Left lung (tissue), 4 donors: ENCODE measurements at regions not wholly inside any gene's neighbourhood (a gene's known extent, or its start where the extent isn't known, plus 50 kb on each side); places are given as distances from the start of the nearest gene placed in this dataset.
A peak's percentile ranks its signal among the peaks of the same experiment; 100 is the strongest.
"Not testable (repeated sequence)": the region's sequence is repeated elsewhere in the genome, so short reads cannot be mapped to it uniquely, and the experiment has no call there.

Source experiments
- ATAC-seq: fragments of 200-7000 bp; cut with Tn5 transposase; one replicate; pipeline ENCODE4 v1.9.1; 2020; ENCODE audit warnings: moderate library complexity
- DNase-seq, 4 donors: peaks; one replicate each; pipeline ENCODE4 v3.0.0-alpha.2; 2013 to 2020
- H3K27ac ChIP-seq, 2 donors: fragments of 200-600 bp; sonication (generic) in 1 of 2; one replicate each; pipeline versions ENCODE4 v1.5.0 to v1.8.0; 2020 to 2021
- H3K27me3 ChIP-seq, 2 donors: fragments of 200-600 bp; sonication (generic) in 1 of 2; one replicate each; pipeline versions ENCODE4 v1.5.0 to v1.8.0; 2020 to 2021
- H3K36me3 ChIP-seq, 2 donors: fragments of 200-600 bp; sonication (generic) in 1 of 2; one replicate each; pipeline versions ENCODE4 v1.5.0 to v1.8.0; 2020 to 2021
- H3K4me1 ChIP-seq, 2 donors: fragments of 200-600 bp; one replicate each; pipeline ENCODE4 v1.8.0; 2021
- H3K4me3 ChIP-seq, 2 donors: fragments of 200-600 bp; sonication (generic) in 1 of 2; one replicate each; pipeline versions ENCODE4 v1.5.0 to v1.8.0; 2020 to 2021; ENCODE audit warnings: mild to moderate bottlenecking in 1 of 2
- H3K9me3 ChIP-seq, 2 donors: fragments of 200-600 bp; sonication (generic) in 1 of 2; one replicate each; pipeline versions ENCODE4 v1.5.0 to v1.8.0; 2020 to 2021
- intact Hi-C, 2 donors: fragments of 100-400 bp; cut with DNase I; formaldehyde crosslinking; loops; one replicate each; pipeline versions ENCODE4 v1.11.2 to v1.14.2; 2022
- TF ChIP-seq, protein P1 (sequence below), 2 donors: fragments of 200-600 bp; sonication (generic) in 1 of 2; IDR thresholded peaks; one replicate each; pipeline versions ENCODE4 v1.5.0 to v1.8.0; 2021; ENCODE audit warnings: antibody characterized with exemption in 2 of 2
- donor health status: DM: no; HTN: yes; CAD: no.
- donor health status: DM: no; HTN: no; CAD: no.

DNA sequence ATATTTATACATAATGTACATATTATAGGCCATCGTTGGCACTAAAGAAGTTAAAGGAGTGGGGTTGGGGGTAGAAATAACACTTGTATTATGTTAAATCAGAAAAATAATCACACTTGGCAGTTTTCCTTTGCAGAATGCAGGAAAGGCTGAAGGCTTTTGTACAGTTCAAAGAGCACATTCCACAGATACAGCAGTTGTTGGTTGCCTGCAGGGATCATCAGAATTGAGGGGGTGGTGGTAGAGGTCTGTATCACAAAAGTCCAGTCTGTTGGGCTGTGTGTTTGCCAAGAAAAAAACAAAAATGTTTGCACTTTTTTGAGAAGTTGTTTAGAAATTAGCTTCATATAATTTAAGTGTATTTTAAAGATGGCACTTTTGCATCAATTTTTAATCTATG lies 231.8 kb upstream of the FOXP2 start:
- DNase-seq (peak in 1 of 4 donors; percentile 19), ATAC-seq (no peak)
- intact Hi-C loops = no loop called here
- H3K36me3 ChIP-seq = no peaks in the 10 kb centered on the region
- no peak overlapping the region for H3K27ac ChIP-seq
- H3K27me3 ChIP-seq = no peaks in the 10 kb centered on the region
- TF ChIP-seq, protein P1, sequence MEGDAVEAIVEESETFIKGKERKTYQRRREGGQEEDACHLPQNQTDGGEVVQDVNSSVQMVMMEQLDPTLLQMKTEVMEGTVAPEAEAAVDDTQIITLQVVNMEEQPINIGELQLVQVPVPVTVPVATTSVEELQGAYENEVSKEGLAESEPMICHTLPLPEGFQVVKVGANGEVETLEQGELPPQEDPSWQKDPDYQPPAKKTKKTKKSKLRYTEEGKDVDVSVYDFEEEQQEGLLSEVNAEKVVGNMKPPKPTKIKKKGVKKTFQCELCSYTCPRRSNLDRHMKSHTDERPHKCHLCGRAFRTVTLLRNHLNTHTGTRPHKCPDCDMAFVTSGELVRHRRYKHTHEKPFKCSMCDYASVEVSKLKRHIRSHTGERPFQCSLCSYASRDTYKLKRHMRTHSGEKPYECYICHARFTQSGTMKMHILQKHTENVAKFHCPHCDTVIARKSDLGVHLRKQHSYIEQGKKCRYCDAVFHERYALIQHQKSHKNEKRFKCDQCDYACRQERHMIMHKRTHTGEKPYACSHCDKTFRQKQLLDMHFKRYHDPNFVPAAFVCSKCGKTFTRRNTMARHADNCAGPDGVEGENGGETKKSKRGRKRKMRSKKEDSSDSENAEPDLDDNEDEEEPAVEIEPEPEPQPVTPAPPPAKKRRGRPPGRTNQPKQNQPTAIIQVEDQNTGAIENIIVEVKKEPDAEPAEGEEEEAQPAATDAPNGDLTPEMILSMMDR (IDR thresholded peaks at IDR 0.05) = no peak
- no peaks in the 10 kb centered on the region for H3K4me1 ChIP-seq
- no peaks in the 10 kb centered on the region for H3K9me3 ChIP-seq
- no peak overlapping the region for H3K4me3 ChIP-seq

DNA sequence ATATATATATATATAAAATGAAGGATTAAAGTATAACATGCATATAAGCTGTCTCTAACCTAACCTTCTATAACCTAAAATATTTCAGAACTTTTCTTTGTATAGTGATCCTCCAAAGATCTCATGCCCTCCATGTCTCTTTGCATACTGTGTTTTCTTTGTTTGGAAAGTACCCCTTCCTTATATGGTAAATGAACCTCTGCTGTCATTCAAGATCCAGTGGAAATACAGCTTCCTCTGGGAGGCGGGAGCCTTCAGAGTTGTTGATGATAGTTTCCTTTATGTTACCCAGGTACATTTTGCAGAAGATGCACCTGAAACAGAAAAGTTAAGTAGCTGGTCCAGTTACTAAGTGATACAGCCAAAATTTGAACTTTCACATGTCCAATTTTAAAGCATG lies 233.3 kb upstream of the FOXP2 start:
- Histone ChIP-seq H3K27ac (no peak overlapping the region), H3K36me3 (no peaks in the 10 kb centered on the region)
- ATAC-seq = no peak

GRCh38 chr7:114180556-114181266 lies 233.9 kb upstream of the FOXP2 start:
- H3K9me3 ChIP-seq = no peaks in the 10 kb centered on the region
- no peak for ATAC-seq
- no peaks in the 10 kb centered on the region for H3K4me1 ChIP-seq
- TF ChIP-seq, protein P1 (IDR thresholded peaks at IDR 0.05) = no peak
- no peak overlapping the region for H3K4me3 ChIP-seq
- H3K27ac ChIP-seq = no peak overlapping the region
- no peaks in the 10 kb centered on the region for H3K27me3 ChIP-seq
- DNase-seq = no peak
- intact Hi-C loops = no loop called here
- H3K36me3 ChIP-seq = no peaks in the 10 kb centered on the region

More for the DNA sequence above, 233.3 kb upstream of the FOXP2 start:
- TF ChIP-seq, protein P1 (IDR thresholded peaks at IDR 0.05) = no peak
- Histone ChIP-seq H3K4me3 (no peak overlapping the region), H3K27me3 (no peaks in the 10 kb centered on the region), H3K9me3 (no peaks in the 10 kb centered on the region), H3K4me1 (no peaks in the 10 kb centered on the region)
- intact Hi-C loops = no loop called here
- DNase-seq = no peak

GRCh38 chr7:114175125-114175524 lies 239.5 kb upstream of the FOXP2 start:
- Histone ChIP-seq H3K36me3 (no peaks in the 10 kb centered on the region), H3K27ac (no peak overlapping the region), H3K9me3 (no peaks in the 10 kb centered on the region), H3K27me3 (no peaks in the 10 kb centered on the region), H3K4me3 (no peak overlapping the region), H3K4me1 (no peaks in the 10 kb centered on the region)
- ATAC-seq (no peak), DNase-seq (no peak)
- intact Hi-C loops = no loop called here
- TF ChIP-seq, protein P1 (IDR thresholded peaks at IDR 0.05) = no peak

DNA sequence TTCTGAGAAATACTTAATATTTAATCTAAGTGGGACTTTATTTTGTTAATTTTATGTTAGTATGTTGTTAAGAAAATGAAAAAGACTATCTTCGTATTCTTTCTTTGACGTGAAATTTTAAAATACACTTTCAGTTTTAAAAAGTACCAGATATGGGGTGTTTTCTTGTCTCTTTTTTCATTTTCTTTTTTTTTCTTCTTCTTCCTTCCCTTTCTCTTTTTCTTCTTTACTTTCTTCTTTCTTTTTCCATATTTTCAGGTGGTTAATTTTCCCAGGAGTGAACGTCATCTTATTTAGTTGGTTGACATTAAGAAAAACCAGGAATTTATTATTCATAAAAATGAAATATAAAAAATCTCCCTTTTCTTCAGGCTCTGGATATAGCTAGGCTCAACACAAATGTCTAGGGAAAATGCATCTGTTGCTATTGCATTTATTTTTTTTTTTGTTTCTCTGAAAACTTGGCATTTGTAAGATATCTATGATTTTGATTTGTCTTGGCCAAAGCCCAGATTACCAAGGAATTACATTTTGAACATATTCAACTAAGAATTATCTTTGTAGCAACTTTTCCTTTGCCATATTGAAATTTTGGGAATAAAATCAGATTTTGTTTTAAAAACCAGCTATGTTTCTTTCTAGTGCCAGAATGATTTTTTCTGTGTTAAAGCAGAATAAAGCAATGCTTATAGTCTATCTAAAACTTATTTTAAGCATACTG lies 241.3 kb upstream of the FOXP2 start:
- intact Hi-C loops = no loop called here
- no peak overlapping the region for H3K27ac ChIP-seq

GRCh38 chr7:114169389-114169788 lies 245.2 kb upstream of the FOXP2 start:
- H3K27ac ChIP-seq, ATAC-seq, DNase-seq, H3K4me1 ChIP-seq, H3K27me3 ChIP-seq, intact Hi-C loops, H3K4me3 ChIP-seq, H3K36me3 ChIP-seq: not testable (repeated sequence)
- peaks cover 0 to 11% of the 10 kb centered on the region in 2 donors for H3K9me3 ChIP-seq

More for the DNA sequence above, 241.3 kb upstream of the FOXP2 start:
- H3K4me1 ChIP-seq = no peaks in the 10 kb centered on the region
- TF ChIP-seq, protein P1 (IDR thresholded peaks at IDR 0.05) = no peak
- H3K4me3 ChIP-seq = no peak overlapping the region
- peaks cover 0 to 6% of the 10 kb centered on the region in 2 donors for H3K9me3 ChIP-seq
- ATAC-seq = no peak
- no peaks in the 10 kb centered on the region for H3K27me3 ChIP-seq
- DNase-seq = no peak
- no peaks in the 10 kb centered on the region for H3K36me3 ChIP-seq
